Posterior cingulate gyrus (tissue), 11 donors: ENCODE measurements at regions not wholly inside any gene's neighbourhood (a gene's known extent, or its start where the extent isn't known, plus 50 kb on each side); places are given as distances from the start of the nearest gene placed in this dataset.

Source experiments
- DNase-seq, 10 donors: peaks; one replicate each; pipeline versions ENCODE4 v3.0.0 to v3.0.0-alpha.2; 2020 to 2021; ENCODE audit warnings: mixed read lengths in 3 of 10
- intact Hi-C: fragments of 100-400 bp; cut with DNase I; formaldehyde crosslinking; loops from one replicate; pipeline ENCODE4 v1.15.1; 2023

- no peak for DNase-seq
- intact Hi-C loops = no loop called here
Observed at GRCh38 chr20:39132511-39132910, 170.4 kb downstream of the DHX35 start.

GRCh38 chr20:39132093-39132492, 169.9 kb downstream of the DHX35 start:
- DNase-seq = no peak
- intact Hi-C loops = no loop called here

DNA sequence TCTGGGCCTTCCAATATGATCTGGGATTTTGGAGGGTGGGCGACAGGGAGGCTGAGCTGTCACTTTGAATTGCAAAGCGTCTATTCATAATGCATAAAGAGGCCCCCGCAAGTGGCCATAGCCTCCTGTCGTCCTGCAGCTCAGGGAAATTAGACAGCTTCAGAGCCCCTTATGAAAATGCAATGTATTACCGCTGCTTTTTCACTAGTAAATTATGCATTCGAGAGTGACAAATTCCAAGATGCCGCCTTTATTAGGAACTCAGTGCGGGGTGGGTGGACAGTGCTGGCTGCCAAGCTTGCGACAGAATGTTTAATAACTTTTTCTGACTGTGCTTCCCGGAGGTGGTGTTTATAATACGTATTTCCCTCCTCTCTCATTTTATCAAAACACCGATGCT, 168.5 kb downstream of the DHX35 start:
- no peak for DNase-seq
- intact Hi-C loops = no loop called here

DNA sequence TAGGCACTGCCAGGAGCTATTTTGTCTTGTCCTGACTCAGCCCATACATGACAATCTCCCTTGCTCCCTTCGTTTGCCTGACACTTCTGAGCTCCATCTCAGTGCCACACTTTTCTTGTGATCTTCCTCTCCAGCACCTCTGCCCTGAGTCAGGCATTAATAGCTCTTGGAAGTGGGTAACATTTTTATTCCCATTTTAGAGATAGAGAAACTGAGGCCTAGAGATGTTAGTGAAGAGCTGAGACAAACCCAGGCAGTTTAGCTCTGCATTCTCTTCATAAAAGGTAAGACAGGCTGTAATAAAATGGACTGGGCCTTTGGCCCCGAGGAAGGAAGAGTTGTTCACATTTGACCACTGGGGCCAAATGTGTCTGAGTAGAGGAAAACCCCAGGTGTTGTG, 167.4 kb downstream of the DHX35 start:
- no peak for DNase-seq
- intact Hi-C loops = no loop called here

DNA sequence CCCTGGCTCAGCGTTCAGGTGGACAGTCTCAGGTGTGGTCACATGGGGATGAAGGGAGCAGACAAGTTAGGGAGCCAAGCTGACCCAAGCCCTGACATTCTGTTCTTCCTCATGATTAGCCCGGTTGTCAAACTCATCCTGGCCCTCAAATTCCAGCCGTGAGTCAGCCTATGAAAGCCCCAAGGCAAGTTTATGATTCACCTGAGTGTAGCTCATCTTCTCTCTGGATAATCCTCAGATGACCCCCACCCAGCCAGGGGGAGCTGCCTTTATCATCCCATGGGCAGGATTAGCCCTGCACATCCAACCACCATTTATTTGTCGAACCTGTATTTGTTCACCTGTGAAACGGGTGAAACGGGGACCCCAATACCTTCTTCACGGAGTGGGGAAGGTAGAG, 161.9 kb downstream of the DHX35 start:
- DNase-seq = no peak
- intact Hi-C loops = no loop called here

GRCh38 chr20:39123185-39123557, 161.0 kb downstream of the DHX35 start:
- DNase-seq = no peak
- intact Hi-C loops = no loop called here

GRCh38 chr20:39117491-39117890, 155.3 kb downstream of the DHX35 start:
- DNase-seq = no peak
- intact Hi-C loops = no loop called here

GRCh38 chr20:39116020-39116419, 153.9 kb downstream of the DHX35 start:
- DNase-seq = no peak
- intact Hi-C loops = no loop called here

GRCh38 chr20:39112178-39112743, 150.1 kb downstream of the DHX35 start:
- peak in 9 of 10 donors; percentile 14 to 91 (median 51) for DNase-seq
- intact Hi-C loops = loop anchor here (5.0 kb wide), 1 partner anchor 1850 kb away; no protein-coding TSS in a partner anchor

- intact Hi-C loops = loop anchor here (5.0 kb wide), 1 partner anchor 1851 kb away; no protein-coding TSS in a partner anchor
- no peak for DNase-seq
Observed at GRCh38 chr20:39111359-39112177, 149.4 kb downstream of the DHX35 start.

GRCh38 chr20:39110819-39111136, 148.6 kb downstream of the DHX35 start:
- intact Hi-C loops = loop anchor here (5.0 kb wide), 1 partner anchor 1852 kb away; no protein-coding TSS in a partner anchor

DNA sequence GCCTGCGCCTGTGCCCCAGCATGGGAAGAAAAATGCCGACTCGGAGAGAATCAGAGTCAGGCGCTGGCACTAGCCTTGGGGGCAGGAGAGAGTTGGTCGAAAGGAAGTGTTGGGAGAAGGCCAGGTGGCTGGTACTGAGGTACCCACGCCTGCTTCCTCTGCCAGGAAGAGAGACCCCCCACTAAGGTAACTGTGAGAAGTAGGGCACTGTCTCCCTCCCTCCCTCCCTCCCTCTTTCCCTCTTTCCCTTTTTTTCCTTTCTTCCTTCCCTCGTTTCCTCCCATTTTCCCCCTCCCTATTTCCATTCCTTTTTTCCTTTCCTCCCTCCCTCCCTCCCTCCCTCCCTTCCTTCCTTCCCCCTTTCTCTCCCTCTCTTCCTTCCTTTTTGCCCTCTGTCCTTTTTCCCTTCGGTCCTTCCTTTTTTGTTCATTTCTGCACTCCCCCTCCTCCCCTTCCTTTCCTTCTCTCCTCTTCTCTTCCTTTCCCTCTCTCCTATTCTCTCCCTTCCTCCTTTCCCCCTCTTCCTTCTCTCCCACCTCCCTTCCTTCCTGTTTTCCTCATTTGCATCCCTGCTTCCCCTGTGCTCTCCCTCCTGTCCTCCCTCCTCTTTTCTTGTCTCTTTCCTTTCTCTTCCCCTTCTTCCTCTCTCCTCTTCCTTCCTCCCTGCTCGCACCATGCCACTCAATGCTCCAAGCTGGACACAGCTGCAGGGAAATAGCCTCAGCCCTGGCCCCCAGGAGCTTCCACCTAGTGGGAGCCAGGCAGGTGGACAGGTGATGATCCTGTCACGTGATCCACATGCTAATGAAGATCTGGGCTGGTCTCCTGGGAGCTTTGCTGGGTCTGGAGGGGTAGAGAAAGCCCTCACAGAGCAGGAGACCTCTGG, 148.0 kb downstream of the DHX35 start:
- DNase-seq = no peak
- intact Hi-C loops = loop anchor here (5.0 kb wide), 1 partner anchor 1852 kb away; no protein-coding TSS in a partner anchor

More at GRCh38 chr20:39110819-39111136, 148.6 kb downstream of the DHX35 start:
- DNase-seq = no peak

GRCh38 chr20:39108746-39109145, 146.6 kb downstream of the DHX35 start:
- intact Hi-C loops = no loop called here
- DNase-seq = no peak

DNA sequence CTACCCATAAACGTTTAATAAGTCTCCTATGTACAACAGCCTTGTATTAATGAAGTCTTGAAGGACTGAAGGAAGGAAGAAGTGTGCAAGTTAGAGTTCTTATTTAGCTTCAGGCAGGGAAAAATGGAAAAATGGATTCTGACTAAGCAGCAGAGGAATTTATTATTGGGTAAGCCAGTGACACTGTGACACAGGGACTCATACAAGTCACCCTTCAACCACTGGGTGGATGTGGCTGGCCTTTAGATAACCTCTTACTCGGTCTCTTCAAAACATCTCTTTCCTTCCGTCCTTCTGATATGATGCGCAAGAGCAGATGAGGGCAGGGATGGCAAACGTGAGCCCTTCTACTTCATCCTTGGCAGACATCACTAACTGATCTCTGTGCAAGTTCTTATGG, 145.6 kb downstream of the DHX35 start:
- no peak for DNase-seq
- intact Hi-C loops = no loop called here

DNA sequence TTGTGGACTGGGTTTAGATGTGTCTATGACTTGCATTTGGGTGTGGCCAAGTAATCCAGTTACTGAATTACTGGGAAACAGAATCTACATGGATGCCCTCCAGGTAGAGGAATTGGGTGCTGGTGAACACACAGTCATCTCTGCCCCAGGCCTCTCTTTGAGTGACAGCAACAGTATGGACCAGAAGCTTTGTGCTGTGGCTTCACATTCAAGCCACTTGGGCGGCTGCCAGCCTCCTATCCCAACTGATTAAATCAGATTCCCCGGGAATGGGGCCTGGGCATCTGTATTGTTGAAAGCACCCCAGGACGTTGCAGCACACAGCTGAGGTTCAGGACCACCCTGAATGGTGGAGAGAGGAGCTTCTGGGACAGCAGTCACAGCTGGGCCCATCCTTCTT, 144.6 kb downstream of the DHX35 start:
- intact Hi-C loops = no loop called here
- DNase-seq = no peak

DNA sequence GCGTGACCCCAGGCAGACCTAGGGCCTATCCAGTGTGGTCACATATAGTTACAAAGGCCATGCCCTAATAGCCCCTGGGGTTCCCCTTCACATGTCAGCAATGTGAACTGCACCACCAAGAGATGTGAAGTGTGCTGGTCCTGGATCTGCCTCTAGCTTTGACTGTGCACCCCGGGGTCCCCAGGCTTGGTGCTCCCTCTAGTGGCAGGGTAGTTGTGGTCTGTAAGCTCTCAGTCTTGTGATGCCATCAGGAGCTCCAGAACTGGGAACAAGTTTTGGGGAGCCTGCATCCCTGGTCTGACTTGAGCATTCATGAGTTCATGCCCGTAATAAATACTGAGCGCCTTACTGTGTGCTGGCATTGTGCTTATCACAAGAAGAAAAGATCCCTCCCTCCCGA, 143.4 kb downstream of the DHX35 start:
- intact Hi-C loops = no loop called here
- DNase-seq = no peak

DNA sequence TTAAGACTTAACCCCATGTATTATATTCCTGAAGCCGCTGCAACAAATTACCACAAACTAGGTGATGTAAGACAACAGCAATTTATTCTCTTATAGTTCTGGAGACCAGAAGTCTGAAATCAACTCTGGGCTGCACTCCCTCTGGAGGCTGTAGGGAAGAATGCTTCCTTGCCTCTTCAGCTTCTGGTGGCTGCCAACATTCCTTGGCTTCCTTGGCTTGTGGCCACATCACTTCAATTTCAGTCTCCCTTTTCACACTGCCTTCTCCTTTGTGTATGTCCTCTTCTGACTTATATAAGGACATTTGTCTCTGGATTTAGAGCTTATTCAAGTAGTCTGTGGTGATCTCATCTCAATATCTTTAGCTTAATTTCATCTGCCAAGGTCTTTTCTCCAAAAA, 141.6 kb downstream of the DHX35 start:
- intact Hi-C loops = no loop called here
- DNase-seq = no peak

DNA sequence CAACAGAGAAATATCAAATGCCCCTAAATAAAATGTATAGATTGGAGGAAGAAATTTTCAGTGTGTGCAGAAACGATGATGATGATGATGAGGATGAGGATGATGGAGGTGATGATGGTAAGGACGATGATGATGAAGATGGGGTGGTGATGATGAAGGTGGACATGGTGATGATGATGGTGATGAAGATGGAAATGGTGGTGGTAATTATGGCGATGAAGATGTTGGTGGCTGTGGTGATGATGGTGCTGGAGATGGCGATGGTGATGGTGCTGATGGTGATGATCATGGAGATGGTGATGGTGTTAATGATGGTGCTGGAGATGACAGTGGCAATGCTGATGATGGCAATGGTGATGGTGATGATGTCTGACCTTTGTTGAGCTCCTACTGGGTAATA, 141.2 kb downstream of the DHX35 start:
- DNase-seq = no peak
- intact Hi-C loops = no loop called here

GRCh38 chr20:39101895-39102294, 139.8 kb downstream of the DHX35 start:
- intact Hi-C loops = no loop called here
- DNase-seq = no peak

GRCh38 chr20:39100691-39101090, 138.5 kb downstream of the DHX35 start:
- intact Hi-C loops = no loop called here

GRCh38 chr20:39097889-39098288, 135.7 kb downstream of the DHX35 start:
- DNase-seq = no peak
- intact Hi-C loops = no loop called here

More at GRCh38 chr20:39100691-39101090, 138.5 kb downstream of the DHX35 start:
- no peak for DNase-seq
